C4-2B (cell line): ENCODE measurements at regions not wholly inside any gene's neighbourhood (a gene's known extent, or its start where the extent isn't known, plus 50 kb on each side); places are given as distances from the start of the nearest gene placed in this dataset.

Experiments used
- CTCF ChIP-seq: fragments of 450-650 bp; conservative IDR thresholded peaks from 2 replicates; pipeline ENCODE4 v1.5.1; 2017; ENCODE audit warnings: mild to moderate bottlenecking
- ZFX ChIP-seq: fragments of 450-650 bp; IDR thresholded peaks from 2 replicates; pipeline ENCODE4 v1.6.1; 2017

DNA sequence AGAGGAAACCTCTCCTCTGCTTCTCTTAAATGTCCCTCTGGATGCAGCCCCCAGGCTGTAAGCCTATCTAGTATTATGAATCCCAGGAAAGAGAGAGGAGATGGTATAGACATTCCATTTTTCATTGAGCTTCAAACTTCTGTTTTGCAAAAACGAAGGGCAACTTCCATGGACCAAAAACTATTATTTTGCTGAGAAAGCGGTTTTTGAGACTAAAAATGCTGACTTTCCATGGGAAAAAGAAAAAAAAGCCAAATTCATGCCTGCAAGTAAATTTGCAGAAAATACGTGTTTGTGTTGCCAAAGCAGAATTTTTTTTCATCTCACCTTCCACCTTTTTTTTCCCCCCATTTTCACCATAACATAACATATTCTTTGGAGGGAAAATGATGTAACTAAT, 272.5 kb upstream of the CELF4 start:
- TF ChIP-seq CTCF (no peak), ZFX (no peak)
